ENCODE measurements at regions not wholly inside any gene's neighbourhood (a gene's known extent, or its start where the extent isn't known, plus 50 kb on each side); places are given as distances from the start of the nearest gene placed in this dataset.

- Histone ChIP-seq H3K4me3 (no peak overlapping the region), H3K4me1 (peaks cover 13% of the 10 kb centered on the region), H3K36me3 (no peaks in the 10 kb centered on the region), H3K27ac (replicated peaks) (no peak overlapping the region), H3K9me3 (replicated peaks) (no peaks in the 10 kb centered on the region), H3K27me3 (ENCODE audit: low read depth) (no peaks in the 10 kb centered on the region)
- intact Hi-C loops (cut with micrococcal nuclease), result no loop called here
- TF ChIP-seq, protein P1, sequence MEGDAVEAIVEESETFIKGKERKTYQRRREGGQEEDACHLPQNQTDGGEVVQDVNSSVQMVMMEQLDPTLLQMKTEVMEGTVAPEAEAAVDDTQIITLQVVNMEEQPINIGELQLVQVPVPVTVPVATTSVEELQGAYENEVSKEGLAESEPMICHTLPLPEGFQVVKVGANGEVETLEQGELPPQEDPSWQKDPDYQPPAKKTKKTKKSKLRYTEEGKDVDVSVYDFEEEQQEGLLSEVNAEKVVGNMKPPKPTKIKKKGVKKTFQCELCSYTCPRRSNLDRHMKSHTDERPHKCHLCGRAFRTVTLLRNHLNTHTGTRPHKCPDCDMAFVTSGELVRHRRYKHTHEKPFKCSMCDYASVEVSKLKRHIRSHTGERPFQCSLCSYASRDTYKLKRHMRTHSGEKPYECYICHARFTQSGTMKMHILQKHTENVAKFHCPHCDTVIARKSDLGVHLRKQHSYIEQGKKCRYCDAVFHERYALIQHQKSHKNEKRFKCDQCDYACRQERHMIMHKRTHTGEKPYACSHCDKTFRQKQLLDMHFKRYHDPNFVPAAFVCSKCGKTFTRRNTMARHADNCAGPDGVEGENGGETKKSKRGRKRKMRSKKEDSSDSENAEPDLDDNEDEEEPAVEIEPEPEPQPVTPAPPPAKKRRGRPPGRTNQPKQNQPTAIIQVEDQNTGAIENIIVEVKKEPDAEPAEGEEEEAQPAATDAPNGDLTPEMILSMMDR (IDR thresholded peaks at IDR 0.05; ENCODE audit: borderline replicate concordance), result no peak
- DNase-seq, result no peak
Observed at GRCh38 chr10:4057021-4057420, 272.0 kb upstream of the KLF6 start.

GRCh38 chr10:4054656-4055435 is 269.8 kb upstream of the KLF6 start:
- TF ChIP-seq, protein P1 (IDR thresholded peaks at IDR 0.05; ENCODE audit: borderline replicate concordance), result no peak
- H3K4me1 ChIP-seq, result peaks cover 12% of the 10 kb centered on the region
- no peak overlapping the region for H3K4me3 ChIP-seq
- intact Hi-C loops (cut with micrococcal nuclease), result no loop called here
- H3K9me3 ChIP-seq (replicated peaks), result no peaks in the 10 kb centered on the region
- no peak for DNase-seq
- no peaks in the 10 kb centered on the region for H3K27me3 ChIP-seq (ENCODE audit: low read depth)
- H3K36me3 ChIP-seq, result no peaks in the 10 kb centered on the region
- no peak overlapping the region for H3K27ac ChIP-seq (replicated peaks)

- Histone ChIP-seq H3K4me3 (no peak overlapping the region), H3K4me1 (peaks cover 12% of the 10 kb centered on the region), H3K27ac (replicated peaks) (no peak overlapping the region), H3K9me3 (replicated peaks) (no peaks in the 10 kb centered on the region), H3K36me3 (no peaks in the 10 kb centered on the region), H3K27me3 (ENCODE audit: low read depth) (no peaks in the 10 kb centered on the region)
- intact Hi-C loops (cut with micrococcal nuclease), result no loop called here
- TF ChIP-seq, protein P1 (IDR thresholded peaks at IDR 0.05; ENCODE audit: borderline replicate concordance), result no peak
- no peak for DNase-seq
Observed at GRCh38 chr10:4053940-4054339, 268.9 kb upstream of the KLF6 start.

DNA sequence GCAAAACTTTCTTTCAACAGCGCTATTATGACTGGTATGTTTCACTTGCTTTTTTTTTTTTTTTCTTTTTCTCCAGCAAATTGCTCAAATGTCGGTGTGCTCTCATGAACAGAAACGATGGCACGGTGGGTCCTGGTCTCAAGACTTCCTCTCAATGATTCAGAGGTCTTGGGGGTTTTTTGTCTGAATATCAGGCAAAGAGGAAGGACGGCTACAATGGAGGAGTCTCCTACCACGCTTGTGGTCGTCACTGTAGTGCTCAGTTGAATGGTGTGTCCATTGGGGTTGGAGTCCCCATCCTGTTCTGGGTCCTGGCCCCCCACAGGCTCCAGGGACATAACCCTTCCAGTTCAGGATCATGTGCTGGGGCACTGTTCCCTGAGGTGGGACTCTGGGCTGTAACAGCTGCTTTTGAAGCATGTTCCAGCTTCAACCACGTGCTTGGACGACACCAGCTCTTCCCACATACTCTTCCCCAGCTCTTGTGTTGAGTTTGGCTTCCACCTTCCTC is 266.7 kb upstream of the KLF6 start:
- H3K27ac ChIP-seq (replicated peaks), result peak overlapping the region; percentile 85
- no peak for DNase-seq
- H3K27me3 ChIP-seq (ENCODE audit: low read depth), result no peaks in the 10 kb centered on the region
- peaks cover 18% of the 10 kb centered on the region for H3K4me1 ChIP-seq
- peak overlapping the region; percentile 54 for H3K4me3 ChIP-seq
- H3K36me3 ChIP-seq, result no peaks in the 10 kb centered on the region
- H3K9me3 ChIP-seq (replicated peaks), result no peaks in the 10 kb centered on the region
- intact Hi-C loops (cut with micrococcal nuclease), result no loop called here
- TF ChIP-seq, protein P1 (IDR thresholded peaks at IDR 0.05; ENCODE audit: borderline replicate concordance), result no peak

GRCh38 chr10:4051011-4051640 is 266.1 kb upstream of the KLF6 start:
- Histone ChIP-seq H3K4me1 (peaks cover 18% of the 10 kb centered on the region), H3K4me3 (peak overlapping the region; percentile 54), H3K27me3 (ENCODE audit: low read depth) (no peaks in the 10 kb centered on the region), H3K36me3 (no peaks in the 10 kb centered on the region), H3K27ac (replicated peaks) (peak overlapping the region; percentile 85), H3K9me3 (replicated peaks) (no peaks in the 10 kb centered on the region)
- TF ChIP-seq, protein P1 (IDR thresholded peaks at IDR 0.05; ENCODE audit: borderline replicate concordance), result no peak
- intact Hi-C loops (cut with micrococcal nuclease), result no loop called here
- DNase-seq, result no peak

Measured in left ventricle myocardium inferior (tissue), 1 donor.